ENCODE measurements at regions not wholly inside any gene's neighbourhood (a gene's known extent, or its start where the extent isn't known, plus 50 kb on each side); places are given as distances from the start of the nearest gene placed in this dataset.
"Not testable (repeated sequence)": the region's sequence is repeated elsewhere in the genome, so short reads cannot be mapped to it uniquely, and the experiment has no call there.

GRCh38 chr5:4555725-4556285 lies 584.3 kb upstream of the ADAMTS16 start:
- DNase-seq (ENCODE audit: low read depth in 2 of 2), result no peak

GRCh38 chr5:4561403-4561802 lies 578.7 kb upstream of the ADAMTS16 start:
- DNase-seq (ENCODE audit: low read depth in 2 of 2), result no peak

- DNase-seq (ENCODE audit: low read depth in 2 of 2), result no peak
Measured at GRCh38 chr5:4563400-4563799, 576.7 kb upstream of the ADAMTS16 start.

- DNase-seq (ENCODE audit: low read depth in 2 of 2), result no peak
Measured at GRCh38 chr5:4570047-4570995, 569.8 kb upstream of the ADAMTS16 start.

- no peak for DNase-seq (ENCODE audit: low read depth in 2 of 2)
Measured at GRCh38 chr5:4571248-4571948, 568.7 kb upstream of the ADAMTS16 start.

GRCh38 chr5:4572311-4573100 lies 567.6 kb upstream of the ADAMTS16 start:
- DNase-seq (ENCODE audit: low read depth in 2 of 2), result no peak

- no peak for DNase-seq (ENCODE audit: low read depth in 2 of 2)
Measured at GRCh38 chr5:4575608-4576007, 564.5 kb upstream of the ADAMTS16 start.

- no peak for DNase-seq (ENCODE audit: low read depth in 2 of 2)
Measured at GRCh38 chr5:4576161-4576748, 563.9 kb upstream of the ADAMTS16 start.

GRCh38 chr5:4576908-4577307 lies 563.2 kb upstream of the ADAMTS16 start:
- DNase-seq (ENCODE audit: low read depth in 2 of 2), result no peak

- no peak for DNase-seq (ENCODE audit: low read depth in 2 of 2)
Measured at GRCh38 chr5:4579679-4580078, 560.5 kb upstream of the ADAMTS16 start.

- DNase-seq (ENCODE audit: low read depth in 2 of 2), result no peak
Measured at GRCh38 chr5:4580772-4581171, 559.4 kb upstream of the ADAMTS16 start.

GRCh38 chr5:4581289-4581688 lies 558.8 kb upstream of the ADAMTS16 start:
- DNase-seq (ENCODE audit: low read depth in 2 of 2), result no peak

GRCh38 chr5:4584982-4585381 lies 555.1 kb upstream of the ADAMTS16 start:
- DNase-seq (ENCODE audit: low read depth in 2 of 2), result no peak

GRCh38 chr5:4613440-4613839 lies 526.7 kb upstream of the ADAMTS16 start:
- DNase-seq (ENCODE audit: low read depth in 2 of 2), result no peak

- no peak for DNase-seq (ENCODE audit: low read depth in 2 of 2)
Measured at GRCh38 chr5:4614088-4614487, 526.0 kb upstream of the ADAMTS16 start.

GRCh38 chr5:4615369-4615768 lies 524.8 kb upstream of the ADAMTS16 start:
- not testable (repeated sequence) for DNase-seq (ENCODE audit: low read depth in 2 of 2)

- no peak for DNase-seq (ENCODE audit: low read depth in 2 of 2)
Measured at GRCh38 chr5:4625206-4625896, 514.8 kb upstream of the ADAMTS16 start.

- DNase-seq (ENCODE audit: low read depth in 2 of 2), result no peak
Measured at GRCh38 chr5:4627131-4627530, 513.0 kb upstream of the ADAMTS16 start.

- DNase-seq (ENCODE audit: low read depth in 2 of 2), result no peak
Measured at GRCh38 chr5:4627929-4628328, 512.2 kb upstream of the ADAMTS16 start.

- DNase-seq (ENCODE audit: low read depth in 2 of 2), result no peak
Measured at GRCh38 chr5:4628645-4629385, 511.3 kb upstream of the ADAMTS16 start.
